T-helper 17 cell (primary cell): ENCODE measurements at regions not wholly inside any gene's neighbourhood (a gene's known extent, or its start where the extent isn't known, plus 50 kb on each side); places are given as distances from the start of the nearest gene placed in this dataset.

ENCODE experiments used
- ATAC-seq: fragments of 150-1000 bp; cut with Tn5 transposase; 2 replicates; pipeline ENCODE4 v1.10.0; 2021; ENCODE audit warnings: mild to moderate bottlenecking, moderate library complexity
- DNase-seq, 3 donors: peaks; one replicate each; pipeline versions ENCODE4 v3.0.0 to v3.0.0-alpha.2; 2020 to 2021
- H3K9me3 ChIP-seq: one replicate; pipeline ENCODE4 v1.7.0; 2013; ENCODE audit warnings: low read length, mild to moderate bottlenecking; ENCODE audit not compliant: control insufficient read depth, poor library complexity, severe bottlenecking
- H3K27ac Mint-ChIP-seq: one replicate; pipeline ENCODE4 v1.8.0; 2022; ENCODE audit warnings: mild to moderate bottlenecking, moderate library complexity, mixed read lengths
- H3K27me3 Mint-ChIP-seq: one replicate; pipeline ENCODE4 v1.8.0; 2022; ENCODE audit warnings: mixed read lengths
- H3K36me3 Mint-ChIP-seq: one replicate; pipeline ENCODE4 v1.8.0; 2022; ENCODE audit warnings: low read depth, mixed read lengths
- H3K4me1 Mint-ChIP-seq: one replicate; pipeline ENCODE4 v1.8.0; 2022; ENCODE audit warnings: mild to moderate bottlenecking, mixed read lengths
- H3K4me3 Mint-ChIP-seq: one replicate; pipeline ENCODE4 v1.8.0; 2022; ENCODE audit warnings: mild to moderate bottlenecking, moderate library complexity, mixed read lengths

- Mint-ChIP-seq H3K36me3 (no peaks in the 10 kb centered on the region), H3K27me3 (no peaks in the 10 kb centered on the region), H3K27ac (no peak overlapping the region), H3K4me1 (no peaks in the 10 kb centered on the region), H3K4me3 (no peak overlapping the region)
- H3K9me3 ChIP-seq, result no peaks in the 10 kb centered on the region
- no peak for ATAC-seq
- DNase-seq, result no peak
These were observed 934.8 kb upstream of the EEF2KMT start for GRCh38 chr16:6032438-6032837.

- no peak for DNase-seq
- no peaks in the 10 kb centered on the region for H3K36me3 Mint-ChIP-seq
- no peak overlapping the region for H3K4me3 Mint-ChIP-seq
- no peak for ATAC-seq
- no peaks in the 10 kb centered on the region for H3K27me3 Mint-ChIP-seq
- no peaks in the 10 kb centered on the region for H3K4me1 Mint-ChIP-seq
- no peaks in the 10 kb centered on the region for H3K9me3 ChIP-seq
- H3K27ac Mint-ChIP-seq, result no peak overlapping the region
These were observed 934.0 kb upstream of the EEF2KMT start for GRCh38 chr16:6031567-6031966.

DNA sequence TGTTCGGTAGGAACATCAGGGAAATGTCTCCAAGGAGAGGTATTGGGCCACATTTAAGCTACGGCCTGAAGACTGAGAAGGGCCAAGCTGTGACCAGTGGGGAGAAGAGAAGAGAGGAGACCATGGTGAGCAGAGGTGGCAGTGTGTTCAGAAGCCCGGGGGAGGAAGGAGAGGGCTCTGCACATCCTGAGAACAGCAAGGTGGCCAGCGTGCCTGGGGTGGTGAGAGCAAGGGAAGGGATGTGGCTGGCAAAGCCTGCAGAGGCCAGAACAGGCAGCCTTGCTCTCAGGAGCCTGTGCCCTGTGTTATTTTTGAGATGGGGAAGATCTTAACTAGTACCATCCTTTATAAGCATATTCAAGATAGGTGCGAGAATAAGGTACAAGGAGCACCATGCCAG, 933.5 kb upstream of the EEF2KMT start:
- H3K36me3 Mint-ChIP-seq, result no peaks in the 10 kb centered on the region
- ATAC-seq, result no peak
- DNase-seq, result no peak
- H3K9me3 ChIP-seq, result no peaks in the 10 kb centered on the region
- no peak overlapping the region for H3K27ac Mint-ChIP-seq
- H3K27me3 Mint-ChIP-seq, result no peaks in the 10 kb centered on the region
- no peak overlapping the region for H3K4me3 Mint-ChIP-seq
- no peaks in the 10 kb centered on the region for H3K4me1 Mint-ChIP-seq

DNA sequence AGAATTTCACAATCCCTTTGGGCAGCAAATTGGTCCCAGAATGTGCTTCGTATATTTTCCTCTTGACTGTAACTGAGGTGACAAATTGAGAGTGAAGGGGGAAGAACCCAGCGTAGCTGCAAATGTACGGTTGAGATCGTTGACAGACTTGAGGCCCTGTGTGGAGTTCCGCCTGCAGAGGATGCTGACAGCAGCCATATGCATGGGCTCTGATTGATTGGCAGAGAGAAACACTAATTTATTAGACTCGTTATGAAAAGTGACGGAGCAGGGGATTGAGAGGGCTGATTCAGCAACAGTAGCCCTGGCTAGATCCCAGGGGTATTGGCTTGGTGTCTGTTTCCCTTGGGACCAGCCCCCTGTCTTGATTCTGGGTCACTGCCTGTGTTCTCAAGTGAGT, 930.1 kb upstream of the EEF2KMT start:
- Mint-ChIP-seq H3K4me3 (no peak overlapping the region), H3K36me3 (no peaks in the 10 kb centered on the region), H3K4me1 (no peaks in the 10 kb centered on the region), H3K27me3 (no peaks in the 10 kb centered on the region), H3K27ac (no peak overlapping the region)
- no peak for ATAC-seq
- no peaks in the 10 kb centered on the region for H3K9me3 ChIP-seq
- no peak for DNase-seq

DNA sequence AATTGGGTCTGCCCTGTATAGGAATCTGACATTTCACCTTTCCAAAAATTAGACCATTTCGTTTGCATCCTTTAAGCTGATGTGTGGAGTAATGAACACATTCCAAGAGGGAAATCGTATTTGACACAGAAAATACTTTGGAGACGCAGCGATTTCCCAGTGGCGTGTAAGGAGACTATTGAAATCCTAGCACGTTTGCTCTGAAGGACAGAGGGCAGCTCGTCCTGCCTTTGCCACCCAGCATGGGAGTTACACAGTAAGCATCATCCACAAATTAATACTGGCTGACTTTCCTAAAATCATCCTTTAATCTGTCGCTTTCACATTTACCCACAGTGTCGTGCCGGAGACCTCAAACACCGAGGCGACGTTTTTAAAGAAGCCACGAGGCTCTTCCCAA, 925.9 kb upstream of the EEF2KMT start:
- H3K27me3 Mint-ChIP-seq, result no peaks in the 10 kb centered on the region
- H3K27ac Mint-ChIP-seq, result no peak overlapping the region
- no peaks in the 10 kb centered on the region for H3K36me3 Mint-ChIP-seq
- DNase-seq, result no peak
- no peaks in the 10 kb centered on the region for H3K4me1 Mint-ChIP-seq
- H3K9me3 ChIP-seq, result no peaks in the 10 kb centered on the region
- H3K4me3 Mint-ChIP-seq, result no peak overlapping the region
- ATAC-seq, result no peak

- DNase-seq (no peak), ATAC-seq (no peak)
- H3K9me3 ChIP-seq, result no peaks in the 10 kb centered on the region
- Mint-ChIP-seq H3K4me1 (no peaks in the 10 kb centered on the region), H3K4me3 (no peak overlapping the region), H3K27me3 (peaks cover 5% of the 10 kb centered on the region), H3K27ac (no peak overlapping the region), H3K36me3 (no peaks in the 10 kb centered on the region)
These were observed 923.8 kb upstream of the EEF2KMT start for GRCh38 chr16:6021276-6021943.

- ATAC-seq (no peak), DNase-seq (no peak)
- Mint-ChIP-seq H3K36me3 (no peaks in the 10 kb centered on the region), H3K27me3 (peaks cover 5% of the 10 kb centered on the region), H3K27ac (no peak overlapping the region), H3K4me1 (no peaks in the 10 kb centered on the region), H3K4me3 (no peak overlapping the region)
- H3K9me3 ChIP-seq, result no peaks in the 10 kb centered on the region
These were observed 922.8 kb upstream of the EEF2KMT start for GRCh38 chr16:6020162-6020985.

DNA sequence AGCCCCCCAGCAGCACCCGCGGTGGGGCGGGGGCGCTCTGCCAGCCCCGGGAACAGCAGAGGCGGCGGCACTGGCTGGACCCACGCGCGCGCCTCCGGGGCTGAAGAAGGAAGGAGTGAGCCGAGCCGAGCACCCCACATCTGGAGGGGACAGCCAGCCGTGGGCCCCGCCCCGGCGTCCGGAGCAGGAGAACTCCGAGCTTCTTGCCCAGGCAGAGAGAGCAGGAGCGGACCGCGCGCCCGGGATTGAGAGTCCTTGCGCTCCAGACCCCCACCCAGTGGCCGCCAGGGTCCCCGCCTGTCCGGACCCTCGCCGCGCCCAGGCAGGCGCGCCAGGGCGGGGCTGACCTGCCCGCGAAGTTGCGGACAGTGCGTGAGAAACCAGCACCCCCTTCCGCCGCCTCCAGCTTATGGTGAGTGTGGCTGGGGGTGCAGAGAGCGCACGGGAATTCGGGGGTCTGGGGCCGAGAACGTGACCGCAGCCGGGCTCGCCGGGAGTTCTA, 921.9 kb upstream of the EEF2KMT start:
- no peaks in the 10 kb centered on the region for H3K9me3 ChIP-seq
- Mint-ChIP-seq H3K4me1 (no peaks in the 10 kb centered on the region), H3K36me3 (no peaks in the 10 kb centered on the region), H3K27ac (no peak overlapping the region), H3K27me3 (peaks cover 5% of the 10 kb centered on the region), H3K4me3 (no peak overlapping the region)
- no peak for DNase-seq
- ATAC-seq, result no peak

DNA sequence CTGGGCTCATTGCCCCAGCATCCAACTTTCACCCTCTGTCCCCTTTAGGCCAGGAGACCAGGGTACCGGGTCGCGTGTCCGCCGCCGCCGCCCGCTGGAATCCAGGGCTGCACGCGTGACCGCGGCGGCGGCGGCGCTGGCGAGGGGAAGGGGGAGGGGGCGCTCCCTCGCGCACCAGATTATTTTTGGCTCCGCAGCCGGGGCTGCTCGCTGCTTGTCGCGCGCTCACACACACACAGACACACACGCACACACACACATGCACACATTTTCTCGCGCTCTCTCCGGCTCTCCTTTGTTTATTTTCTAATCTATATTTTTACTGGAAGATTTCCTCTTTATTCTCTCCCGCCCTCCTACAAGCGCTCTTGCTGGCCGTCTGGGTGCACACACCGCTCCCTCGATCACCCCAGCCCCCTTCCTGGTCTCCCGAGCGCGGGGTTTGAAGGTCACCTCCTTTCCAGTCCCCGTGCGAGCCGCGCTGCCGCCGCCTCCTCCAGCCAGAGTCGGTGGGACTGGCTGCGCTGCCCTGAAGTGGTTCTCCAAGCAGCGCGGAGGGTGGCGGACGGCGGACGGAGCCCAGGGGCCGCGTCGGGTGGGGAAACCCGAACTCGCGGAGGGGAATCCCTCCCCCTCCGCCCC, 921.4 kb upstream of the EEF2KMT start:
- Mint-ChIP-seq H3K27me3 (peaks cover 5% of the 10 kb centered on the region), H3K4me3 (no peak overlapping the region), H3K27ac (no peak overlapping the region), H3K4me1 (no peaks in the 10 kb centered on the region), H3K36me3 (no peaks in the 10 kb centered on the region)
- no peak for DNase-seq
- ATAC-seq, result no peak
- H3K9me3 ChIP-seq, result no peaks in the 10 kb centered on the region

- H3K27ac Mint-ChIP-seq, result no peak overlapping the region
- H3K36me3 Mint-ChIP-seq, result no peaks in the 10 kb centered on the region
- peaks cover 5% of the 10 kb centered on the region for H3K27me3 Mint-ChIP-seq
These were observed 919.1 kb upstream of the EEF2KMT start for GRCh38 chr16:6016530-6017184.

DNA sequence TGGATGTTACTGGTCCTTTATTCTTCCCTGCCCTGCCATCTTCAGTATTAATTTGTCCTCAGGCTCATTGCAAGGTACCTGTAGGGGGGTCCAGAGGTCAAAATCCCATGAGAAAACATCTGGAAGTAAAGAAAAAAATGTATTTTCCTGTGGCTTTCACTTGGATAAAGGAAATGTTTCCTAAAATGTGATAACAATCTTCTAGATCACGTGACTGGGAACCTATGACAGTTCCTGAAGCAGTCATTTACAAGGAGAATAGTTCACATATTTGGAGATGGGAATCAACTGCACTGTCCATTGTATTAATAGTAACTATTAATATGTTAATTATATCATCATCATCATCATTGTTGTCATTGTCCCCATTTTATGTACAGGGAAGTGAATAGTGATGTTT, 915.1 kb upstream of the EEF2KMT start:
- no peaks in the 10 kb centered on the region for H3K4me1 Mint-ChIP-seq
- no peaks in the 10 kb centered on the region for H3K9me3 ChIP-seq
- no peak overlapping the region for H3K4me3 Mint-ChIP-seq
- H3K27ac Mint-ChIP-seq, result no peak overlapping the region
- no peak for DNase-seq
- H3K36me3 Mint-ChIP-seq, result no peaks in the 10 kb centered on the region
- H3K27me3 Mint-ChIP-seq, result peaks cover 1% of the 10 kb centered on the region
- no peak for ATAC-seq

More at GRCh38 chr16:6016530-6017184, 919.1 kb upstream of the EEF2KMT start:
- DNase-seq (no peak), ATAC-seq (no peak)
- no peaks in the 10 kb centered on the region for H3K9me3 ChIP-seq
- Mint-ChIP-seq H3K4me3 (no peak overlapping the region), H3K4me1 (no peaks in the 10 kb centered on the region)

DNA sequence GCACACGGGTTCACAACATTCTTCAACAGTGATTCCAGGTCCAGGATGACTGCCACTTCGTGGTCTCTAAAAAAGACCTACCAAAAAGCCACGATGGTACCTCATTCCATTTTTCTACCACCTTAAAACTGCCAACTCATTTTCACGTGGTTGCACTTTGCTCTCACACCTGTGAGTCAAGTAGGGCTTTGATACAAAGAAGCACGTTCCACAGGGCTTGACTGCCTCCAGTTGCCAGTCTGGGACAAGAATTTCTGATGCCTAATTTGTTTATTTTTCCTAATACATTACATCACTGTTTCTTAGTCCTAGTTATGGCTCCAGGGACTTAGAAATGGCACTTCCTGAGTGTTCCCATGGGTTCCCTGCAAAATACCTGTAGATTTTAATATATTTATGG, 911.6 kb upstream of the EEF2KMT start:
- no peaks in the 10 kb centered on the region for H3K27me3 Mint-ChIP-seq
- no peaks in the 10 kb centered on the region for H3K36me3 Mint-ChIP-seq
- H3K9me3 ChIP-seq, result no peaks in the 10 kb centered on the region
- no peak overlapping the region for H3K4me3 Mint-ChIP-seq
- no peak for DNase-seq
- no peak for ATAC-seq
- no peaks in the 10 kb centered on the region for H3K4me1 Mint-ChIP-seq
- H3K27ac Mint-ChIP-seq, result no peak overlapping the region

DNA sequence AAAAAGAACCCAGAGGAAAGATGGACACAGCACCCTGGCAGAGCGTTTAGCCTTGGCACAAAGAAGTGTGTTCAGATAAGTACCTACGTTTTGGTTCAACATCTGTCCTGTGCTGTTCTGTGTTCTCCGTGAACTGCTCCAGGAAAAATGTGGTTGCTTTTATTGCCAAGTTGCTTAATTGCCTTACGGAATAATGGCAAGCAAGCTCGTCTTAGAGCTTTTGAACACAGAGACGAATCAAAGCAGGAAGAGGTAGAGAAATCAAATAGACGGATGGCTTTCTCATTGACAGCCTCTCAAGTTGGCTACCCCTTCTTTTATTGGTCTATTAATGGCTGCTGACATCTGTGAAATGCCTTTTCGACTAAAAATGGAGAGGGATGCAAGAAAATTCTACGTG, 911.1 kb upstream of the EEF2KMT start:
- H3K4me1 Mint-ChIP-seq, result no peaks in the 10 kb centered on the region
- no peak overlapping the region for H3K27ac Mint-ChIP-seq
- DNase-seq, result no peak
- H3K9me3 ChIP-seq, result no peaks in the 10 kb centered on the region
- no peaks in the 10 kb centered on the region for H3K27me3 Mint-ChIP-seq
- H3K36me3 Mint-ChIP-seq, result no peaks in the 10 kb centered on the region
- no peak overlapping the region for H3K4me3 Mint-ChIP-seq
- ATAC-seq, result no peak
